KMS-11 (cell line): ENCODE measurements at regions not wholly inside any gene's neighbourhood (a gene's known extent, or its start where the extent isn't known, plus 50 kb on each side); places are given as distances from the start of the nearest gene placed in this dataset.

Experiments
- H2AFZ ChIP-seq: fragments of 200-600 bp; sonication (generic); 2 replicates; pipeline ENCODE4 v1.6.1; 2016; ENCODE audit warnings: antibody characterized with exemption, mixed run types, low read depth
- H3K27ac ChIP-seq: fragments of 200-600 bp; sonication (generic); 2 replicates; pipeline ENCODE4 v1.6.1; 2016; ENCODE audit warnings: mild to moderate bottlenecking, mixed run types
- H3K27me3 ChIP-seq: fragments of 200-600 bp; sonication (generic); 2 replicates; pipeline ENCODE4 v1.6.1; 2017; ENCODE audit warnings: mild to moderate bottlenecking, low read depth, mixed run types, moderate library complexity; ENCODE audit not compliant: insufficient read depth
- H3K36me3 ChIP-seq: fragments of 200-600 bp; sonication (generic); 2 replicates; pipeline ENCODE4 v1.6.1; 2017; ENCODE audit warnings: mild to moderate bottlenecking, mixed run types; ENCODE audit not compliant: insufficient read depth
- H3K4me1 ChIP-seq: fragments of 200-600 bp; sonication (generic); 2 replicates; pipeline ENCODE4 v1.6.1; 2016; ENCODE audit warnings: mild to moderate bottlenecking, low read depth, mixed run types; ENCODE audit not compliant: poor library complexity, severe bottlenecking
- H3K4me2 ChIP-seq: fragments of 200-600 bp; sonication (generic); 2 replicates; pipeline ENCODE4 v1.7.0; 2016; ENCODE audit warnings: mild to moderate bottlenecking, mixed run types
- H3K4me3 ChIP-seq: fragments of 200-600 bp; sonication (generic); IDR thresholded peaks from 2 replicates; pipeline ENCODE4 v1.6.1; 2017; ENCODE audit warnings: low read depth, low read length, mixed read lengths; ENCODE audit not compliant: insufficient read depth
- H3K79me2 ChIP-seq: fragments of 200-600 bp; sonication (generic); 2 replicates; pipeline ENCODE4 v1.6.1; 2016; ENCODE audit warnings: low read depth, mixed run types; ENCODE audit not compliant: insufficient read depth
- H3K9ac ChIP-seq: fragments of 200-600 bp; sonication (generic); 2 replicates; pipeline ENCODE4 v1.6.1; 2016; ENCODE audit warnings: mild to moderate bottlenecking, mixed run types
- H4K20me1 ChIP-seq: fragments of 200-600 bp; sonication (generic); 2 replicates; pipeline ENCODE4 v1.6.1; 2016; ENCODE audit warnings: mild to moderate bottlenecking, mixed run types; ENCODE audit not compliant: insufficient read depth
- TF ChIP-seq, protein P1 (sequence below): fragments of 200-600 bp; sonication (generic); conservative IDR thresholded peaks from 2 replicates; pipeline ENCODE4 v1.6.1; 2017; ENCODE audit warnings: low read depth, mild to moderate bottlenecking, antibody characterized with exemption, low read length, moderate library complexity, mixed read lengths

DNA sequence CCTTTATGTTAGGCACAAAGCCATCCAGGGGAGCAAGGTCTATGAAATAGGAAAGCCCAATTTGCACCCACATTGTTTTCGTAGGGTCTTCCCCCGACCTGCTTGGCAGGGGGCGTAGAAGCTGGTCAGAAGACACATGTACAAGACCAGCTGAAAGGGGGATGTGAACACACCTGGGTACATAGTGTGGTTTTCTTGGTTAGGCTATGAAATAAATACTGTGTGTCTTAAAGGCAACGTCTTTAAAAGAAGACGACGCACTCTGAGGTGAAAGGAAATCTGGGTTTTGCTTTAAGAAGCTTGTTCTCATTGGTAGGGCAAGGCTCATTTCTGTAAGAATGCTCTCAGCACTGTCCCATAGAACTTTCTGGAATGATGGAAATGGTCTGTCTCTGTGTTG is 60.0 kb upstream of the KLF7 start:
- Histone ChIP-seq H3K79me2 (no peaks in the 10 kb centered on the region), H3K27me3 (no peaks in the 10 kb centered on the region), H3K36me3 (no peaks in the 10 kb centered on the region), H3K4me3 (no peak overlapping the region), H3K4me1 (peaks cover 26% of the 10 kb centered on the region), H3K4me2 (peak overlapping the region; percentile 26; the same call in 1 of the 2 replicates), H3K9ac (no peak overlapping the region), H4K20me1 (no peaks in the 10 kb centered on the region), H3K27ac (no peak overlapping the region), H2AFZ (no peak overlapping the region)
- TF ChIP-seq, protein P1, sequence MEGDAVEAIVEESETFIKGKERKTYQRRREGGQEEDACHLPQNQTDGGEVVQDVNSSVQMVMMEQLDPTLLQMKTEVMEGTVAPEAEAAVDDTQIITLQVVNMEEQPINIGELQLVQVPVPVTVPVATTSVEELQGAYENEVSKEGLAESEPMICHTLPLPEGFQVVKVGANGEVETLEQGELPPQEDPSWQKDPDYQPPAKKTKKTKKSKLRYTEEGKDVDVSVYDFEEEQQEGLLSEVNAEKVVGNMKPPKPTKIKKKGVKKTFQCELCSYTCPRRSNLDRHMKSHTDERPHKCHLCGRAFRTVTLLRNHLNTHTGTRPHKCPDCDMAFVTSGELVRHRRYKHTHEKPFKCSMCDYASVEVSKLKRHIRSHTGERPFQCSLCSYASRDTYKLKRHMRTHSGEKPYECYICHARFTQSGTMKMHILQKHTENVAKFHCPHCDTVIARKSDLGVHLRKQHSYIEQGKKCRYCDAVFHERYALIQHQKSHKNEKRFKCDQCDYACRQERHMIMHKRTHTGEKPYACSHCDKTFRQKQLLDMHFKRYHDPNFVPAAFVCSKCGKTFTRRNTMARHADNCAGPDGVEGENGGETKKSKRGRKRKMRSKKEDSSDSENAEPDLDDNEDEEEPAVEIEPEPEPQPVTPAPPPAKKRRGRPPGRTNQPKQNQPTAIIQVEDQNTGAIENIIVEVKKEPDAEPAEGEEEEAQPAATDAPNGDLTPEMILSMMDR, result no peak

DNA sequence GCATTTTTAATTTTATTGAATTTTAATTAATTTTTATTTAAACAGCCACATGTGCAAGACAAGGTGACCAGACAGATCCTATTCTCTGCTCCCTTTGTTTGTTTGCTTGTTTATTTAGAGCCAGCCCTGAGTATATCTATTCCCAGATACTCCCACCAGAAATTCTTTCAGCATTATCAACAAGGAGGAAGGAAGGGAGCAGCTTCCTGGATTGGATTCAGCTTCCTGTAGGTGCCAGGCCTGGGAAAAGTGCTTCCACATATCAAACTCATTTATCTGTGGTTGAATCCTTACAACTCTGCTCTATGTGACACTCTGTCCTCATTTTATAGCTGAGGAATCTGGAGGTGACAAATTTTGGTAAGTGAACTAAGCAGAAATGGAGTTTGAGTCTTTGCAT is 60.5 kb upstream of the KLF7 start:
- peaks cover 26% of the 10 kb centered on the region for H3K4me1 ChIP-seq
- no peaks in the 10 kb centered on the region for H3K79me2 ChIP-seq
- no peaks in the 10 kb centered on the region for H3K27me3 ChIP-seq
- H3K27ac ChIP-seq, result no peak overlapping the region
- no peak overlapping the region for H2AFZ ChIP-seq
- H3K4me2 ChIP-seq, result peak overlapping the region; percentile 26; the same call in 1 of the 2 replicates
- H3K4me3 ChIP-seq, result no peak overlapping the region
- no peaks in the 10 kb centered on the region for H4K20me1 ChIP-seq
- H3K36me3 ChIP-seq, result no peaks in the 10 kb centered on the region
- TF ChIP-seq, protein P1, result no peak
- H3K9ac ChIP-seq, result no peak overlapping the region

DNA sequence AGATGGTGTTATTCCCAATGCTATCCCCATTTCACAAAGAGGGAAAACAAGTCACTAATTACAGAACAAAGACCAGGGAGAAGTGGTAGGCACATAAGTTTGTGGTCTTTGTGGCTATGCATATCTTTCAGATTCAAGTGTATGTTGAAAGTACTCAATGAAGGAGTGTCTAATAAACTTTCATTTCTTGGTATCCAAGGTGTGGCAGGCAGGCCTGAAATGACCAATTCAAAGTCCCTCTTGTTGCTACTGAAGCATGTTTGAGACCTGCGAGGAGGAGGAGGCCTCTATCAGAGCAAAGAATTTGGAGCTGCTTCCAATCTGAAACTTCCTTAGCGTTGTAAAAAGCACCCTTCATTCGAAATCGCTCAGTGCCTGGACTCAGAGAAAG is 60.9 kb upstream of the KLF7 start:
- no peak overlapping the region for H3K4me3 ChIP-seq
- no peak overlapping the region for H3K9ac ChIP-seq
- no peaks in the 10 kb centered on the region for H4K20me1 ChIP-seq
- no peaks in the 10 kb centered on the region for H3K79me2 ChIP-seq
- H3K36me3 ChIP-seq, result no peaks in the 10 kb centered on the region
- TF ChIP-seq, protein P1, result no peak
- H3K27me3 ChIP-seq, result no peaks in the 10 kb centered on the region
- no peak overlapping the region for H3K27ac ChIP-seq
- H3K4me2 ChIP-seq, result 0 out of 2 replicates have a peak overlapping the region, but pooled peaks have one; percentile 26
- no peak overlapping the region for H2AFZ ChIP-seq
- peaks cover 26% of the 10 kb centered on the region for H3K4me1 ChIP-seq

DNA sequence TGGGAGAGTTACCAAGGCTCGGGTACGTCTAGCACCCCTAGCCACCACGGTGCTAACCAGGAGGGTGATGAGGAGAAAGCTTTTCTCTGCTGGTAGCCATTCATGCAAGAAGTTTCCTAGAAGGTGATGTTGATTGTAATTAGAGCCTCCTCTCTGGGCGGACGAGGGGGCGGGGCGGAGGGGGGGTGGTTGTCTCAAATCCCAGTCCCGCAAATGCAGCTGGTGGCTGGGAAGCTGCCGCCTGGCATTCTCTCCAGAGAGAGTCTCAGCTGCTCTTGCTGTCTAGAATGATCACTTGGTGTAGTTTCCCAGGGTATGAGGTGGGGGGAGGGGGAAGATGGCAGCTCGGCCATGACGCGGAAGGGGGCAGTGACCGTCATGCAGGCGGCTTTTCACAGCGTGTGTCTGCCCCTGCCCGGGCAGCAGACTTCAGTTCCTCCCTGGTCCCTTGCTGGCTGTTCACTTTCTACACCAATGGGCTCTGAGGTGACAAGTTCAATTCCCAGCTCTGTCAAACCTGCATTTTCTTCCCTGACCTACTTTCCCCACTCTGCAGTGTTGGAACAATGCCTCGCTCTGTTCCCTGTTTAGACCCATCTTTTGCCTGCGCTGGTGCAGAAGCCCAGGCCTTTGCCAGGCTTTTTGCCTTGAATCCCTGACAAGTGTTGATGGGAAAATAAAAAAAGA is 61.5 kb upstream of the KLF7 start:
- no peaks in the 10 kb centered on the region for H3K36me3 ChIP-seq
- H3K79me2 ChIP-seq, result no peaks in the 10 kb centered on the region
- TF ChIP-seq, protein P1, result no peak
- H3K4me3 ChIP-seq, result no peak overlapping the region
- H3K4me1 ChIP-seq, result peaks cover 26% of the 10 kb centered on the region
- H4K20me1 ChIP-seq, result no peaks in the 10 kb centered on the region
- H3K27me3 ChIP-seq, result no peaks in the 10 kb centered on the region
- H3K9ac ChIP-seq, result no peak overlapping the region
- H3K27ac ChIP-seq, result no peak overlapping the region
- H3K4me2 ChIP-seq, result 0 out of 2 replicates have a peak overlapping the region, but pooled peaks have one; percentile 26
- no peak overlapping the region for H2AFZ ChIP-seq
